ENCODE measurements at regions not wholly inside any gene's neighbourhood (a gene's known extent, or its start where the extent isn't known, plus 50 kb on each side); places are given as distances from the start of the nearest gene placed in this dataset.

DNA sequence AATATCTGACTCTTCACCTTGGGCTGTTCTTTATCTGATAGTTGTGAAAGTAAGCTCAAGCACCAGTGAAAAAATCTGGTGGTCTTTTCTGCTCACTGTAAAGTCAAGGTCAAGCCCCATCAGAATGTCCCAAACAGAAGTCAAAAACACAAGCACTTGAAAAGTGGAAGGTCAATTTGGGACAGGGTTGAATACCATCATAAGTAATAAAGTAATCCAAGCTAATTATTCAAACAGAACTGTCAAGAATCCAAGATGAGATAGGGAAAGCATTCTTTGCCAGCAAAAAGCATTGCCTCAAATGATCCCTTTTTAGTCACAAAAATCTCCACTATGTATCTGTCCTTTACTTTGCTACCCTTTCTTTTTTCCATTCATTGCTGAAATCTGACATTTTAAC lies 430.1 kb upstream of the NPVF start:
- no peak for TF ChIP-seq EZH2 (IDR thresholded peaks at IDR 0.05; ENCODE audit: borderline replicate concordance, insufficient read depth, low read depth, low read length, poor library complexity, severe bottlenecking)
- TF ChIP-seq, protein P1, sequence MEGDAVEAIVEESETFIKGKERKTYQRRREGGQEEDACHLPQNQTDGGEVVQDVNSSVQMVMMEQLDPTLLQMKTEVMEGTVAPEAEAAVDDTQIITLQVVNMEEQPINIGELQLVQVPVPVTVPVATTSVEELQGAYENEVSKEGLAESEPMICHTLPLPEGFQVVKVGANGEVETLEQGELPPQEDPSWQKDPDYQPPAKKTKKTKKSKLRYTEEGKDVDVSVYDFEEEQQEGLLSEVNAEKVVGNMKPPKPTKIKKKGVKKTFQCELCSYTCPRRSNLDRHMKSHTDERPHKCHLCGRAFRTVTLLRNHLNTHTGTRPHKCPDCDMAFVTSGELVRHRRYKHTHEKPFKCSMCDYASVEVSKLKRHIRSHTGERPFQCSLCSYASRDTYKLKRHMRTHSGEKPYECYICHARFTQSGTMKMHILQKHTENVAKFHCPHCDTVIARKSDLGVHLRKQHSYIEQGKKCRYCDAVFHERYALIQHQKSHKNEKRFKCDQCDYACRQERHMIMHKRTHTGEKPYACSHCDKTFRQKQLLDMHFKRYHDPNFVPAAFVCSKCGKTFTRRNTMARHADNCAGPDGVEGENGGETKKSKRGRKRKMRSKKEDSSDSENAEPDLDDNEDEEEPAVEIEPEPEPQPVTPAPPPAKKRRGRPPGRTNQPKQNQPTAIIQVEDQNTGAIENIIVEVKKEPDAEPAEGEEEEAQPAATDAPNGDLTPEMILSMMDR (IDR thresholded peaks at IDR 0.05) = no peak
